ENCODE measurements at regions not wholly inside any gene's neighbourhood (a gene's known extent, or its start where the extent isn't known, plus 50 kb on each side); places are given as distances from the start of the nearest gene placed in this dataset.
A peak's percentile ranks its signal among the peaks of the same experiment; 100 is the strongest.

- TF ChIP-seq POLR2A (IDR thresholded peaks at IDR 0.05) (no peak), POLR2AphosphoS5 (IDR thresholded peaks at IDR 0.05) (no peak)
- TF ChIP-seq, protein P1, sequence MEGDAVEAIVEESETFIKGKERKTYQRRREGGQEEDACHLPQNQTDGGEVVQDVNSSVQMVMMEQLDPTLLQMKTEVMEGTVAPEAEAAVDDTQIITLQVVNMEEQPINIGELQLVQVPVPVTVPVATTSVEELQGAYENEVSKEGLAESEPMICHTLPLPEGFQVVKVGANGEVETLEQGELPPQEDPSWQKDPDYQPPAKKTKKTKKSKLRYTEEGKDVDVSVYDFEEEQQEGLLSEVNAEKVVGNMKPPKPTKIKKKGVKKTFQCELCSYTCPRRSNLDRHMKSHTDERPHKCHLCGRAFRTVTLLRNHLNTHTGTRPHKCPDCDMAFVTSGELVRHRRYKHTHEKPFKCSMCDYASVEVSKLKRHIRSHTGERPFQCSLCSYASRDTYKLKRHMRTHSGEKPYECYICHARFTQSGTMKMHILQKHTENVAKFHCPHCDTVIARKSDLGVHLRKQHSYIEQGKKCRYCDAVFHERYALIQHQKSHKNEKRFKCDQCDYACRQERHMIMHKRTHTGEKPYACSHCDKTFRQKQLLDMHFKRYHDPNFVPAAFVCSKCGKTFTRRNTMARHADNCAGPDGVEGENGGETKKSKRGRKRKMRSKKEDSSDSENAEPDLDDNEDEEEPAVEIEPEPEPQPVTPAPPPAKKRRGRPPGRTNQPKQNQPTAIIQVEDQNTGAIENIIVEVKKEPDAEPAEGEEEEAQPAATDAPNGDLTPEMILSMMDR (IDR thresholded peaks at IDR 0.05 in 8 of 11, conservative IDR thresholded peaks at IDR 0.05 in 3 of 11): no peak
- no peak overlapping the region for H3K4me3 ChIP-seq
- H3K27me3 ChIP-seq (replicated peaks in 1 of 7): no peaks in the 10 kb centered on the region
- no peak overlapping the region for H3K27ac ChIP-seq
- H3K36me3 ChIP-seq: no peaks in the 10 kb centered on the region
- H3K4me1 ChIP-seq: peaks cover 0 to 8% (median 0%) of the 10 kb centered on the region in 6 donors
- H3K9me3 ChIP-seq: no peaks in the 10 kb centered on the region
- intact Hi-C loops (cut with DNase I; ENCODE audit: low total_unique reads): no loop called here
- DNase-seq: no peak
These were observed 79.9 kb upstream of the SATB1 start for GRCh38 chr3:18505056-18505455.

DNA sequence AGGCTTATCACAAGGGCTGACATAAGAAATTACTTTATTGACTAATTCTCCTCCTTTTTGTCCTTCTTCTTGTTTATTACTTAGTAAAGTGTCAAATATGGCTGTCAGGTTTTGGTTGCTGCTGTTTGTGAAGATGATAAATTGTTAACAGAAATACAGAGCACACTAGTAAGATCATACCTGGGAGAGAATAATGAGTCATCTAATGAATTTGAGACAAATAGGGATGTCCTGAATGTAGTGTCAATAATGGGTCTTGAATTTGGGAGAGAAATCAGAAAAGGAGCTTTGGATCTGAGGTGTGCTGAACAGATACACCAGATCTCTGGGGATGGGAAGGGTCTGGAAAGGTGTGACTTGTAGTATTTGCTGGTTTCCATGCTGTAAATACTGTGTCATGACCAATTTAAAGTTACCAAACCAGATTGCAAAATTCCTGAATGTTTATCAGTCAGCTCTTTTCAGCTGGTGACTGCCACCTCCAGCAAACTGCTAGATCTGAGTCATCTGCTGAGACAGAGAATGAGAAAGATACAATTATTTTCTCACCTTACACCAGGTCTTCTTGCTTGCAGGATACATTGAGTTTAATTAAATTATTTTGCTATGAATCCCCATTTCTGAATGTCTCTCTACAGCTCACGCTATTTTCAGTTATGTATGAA lies 76.7 kb upstream of the SATB1 start:
- WGBS, 5 donors: 87 to 95% (median 91%) methylated on average over 1 of the region's 1 CpG
- no peak overlapping the region for H3K4me3 ChIP-seq
- peaks cover 0 to 24% (median 6%) of the 10 kb centered on the region in 6 donors for H3K4me1 ChIP-seq
- TF ChIP-seq POLR2AphosphoS5 (IDR thresholded peaks at IDR 0.05) (no peak), POLR2A (IDR thresholded peaks at IDR 0.05) (no peak)
- DNase-seq: no peak
- H3K36me3 ChIP-seq: no peaks in the 10 kb centered on the region
- H3K27me3 ChIP-seq (replicated peaks in 1 of 7): no peaks in the 10 kb centered on the region
- intact Hi-C loops (cut with DNase I; ENCODE audit: low total_unique reads): no loop called here
- no peaks in the 10 kb centered on the region for H3K9me3 ChIP-seq
- H3K27ac ChIP-seq: no peak overlapping the region

- WGBS, 5 donors: 64 to 88% (median 77%) methylated on average over 2 of the region's 2 CpGs
- peaks cover 0 to 24% (median 6%) of the 10 kb centered on the region in 6 donors for H3K4me1 ChIP-seq
- no peaks in the 10 kb centered on the region for H3K36me3 ChIP-seq
These were observed 75.2 kb upstream of the SATB1 start for GRCh38 chr3:18500322-18500721.

DNA sequence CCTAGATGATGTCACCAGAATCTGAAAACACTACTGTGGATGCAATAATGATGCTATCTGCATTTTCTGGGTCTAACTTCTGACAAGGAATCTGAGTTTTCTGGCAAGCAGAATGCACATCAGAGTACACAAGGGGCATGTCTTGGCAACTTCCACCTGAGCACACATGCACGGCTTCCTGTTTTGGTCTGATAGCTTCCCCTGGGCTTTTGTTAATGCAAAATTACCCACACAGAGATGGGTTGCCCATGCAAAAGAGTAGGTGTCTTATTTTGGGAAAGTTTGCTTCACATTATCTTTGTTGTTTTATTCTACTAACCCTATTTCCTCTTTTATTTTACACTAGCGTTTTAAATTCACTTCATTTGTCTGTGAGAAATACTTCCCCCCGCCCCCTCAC lies 74.2 kb upstream of the SATB1 start:
- 31 to 43% (median 35%) methylated on average over 3 of the region's 3 CpGs for WGBS, 5 donors
- intact Hi-C loops (cut with DNase I; ENCODE audit: low total_unique reads): no loop called here
- H3K4me3 ChIP-seq: no peak overlapping the region
- DNase-seq: peak; percentile 71
- TF ChIP-seq, protein P1 (IDR thresholded peaks at IDR 0.05 in 8 of 11, conservative IDR thresholded peaks at IDR 0.05 in 3 of 11): no peak
- TF ChIP-seq POLR2A (IDR thresholded peaks at IDR 0.05) (no peak), POLR2AphosphoS5 (IDR thresholded peaks at IDR 0.05) (peak in 1 of 3 donors; percentile 36)
- no peaks in the 10 kb centered on the region for H3K27me3 ChIP-seq (replicated peaks in 1 of 7)
- H3K9me3 ChIP-seq: no peaks in the 10 kb centered on the region
- peak overlapping the region in 2 of 8 donors; percentile 41 to 50 for H3K27ac ChIP-seq
- H3K36me3 ChIP-seq: no peaks in the 10 kb centered on the region
- peaks cover 0 to 24% (median 6%) of the 10 kb centered on the region in 6 donors for H3K4me1 ChIP-seq

More at GRCh38 chr3:18500322-18500721, 75.2 kb upstream of the SATB1 start:
- no peaks in the 10 kb centered on the region for H3K27me3 ChIP-seq (replicated peaks in 1 of 7)
- DNase-seq: no peak
- no peak overlapping the region for H3K27ac ChIP-seq
- H3K9me3 ChIP-seq: no peaks in the 10 kb centered on the region
- H3K4me3 ChIP-seq: no peak overlapping the region
- intact Hi-C loops (cut with DNase I; ENCODE audit: low total_unique reads): no loop called here
- TF ChIP-seq, protein P1 (IDR thresholded peaks at IDR 0.05 in 8 of 11, conservative IDR thresholded peaks at IDR 0.05 in 3 of 11): no peak
- no peak for TF ChIP-seq POLR2A (IDR thresholded peaks at IDR 0.05)
- TF ChIP-seq POLR2AphosphoS5 (IDR thresholded peaks at IDR 0.05): no peak

All from spleen (tissue), 11 donors.